AML-193 (cell line): ENCODE measurements at regions not wholly inside any gene's neighbourhood (a gene's known extent, or its start where the extent isn't known, plus 50 kb on each side); places are given as distances from the start of the nearest gene placed in this dataset.

Experiments
- DNase-seq, 2 experiments: peaks; one replicate each; lab custom pipeline; 2025; lab: John Stamatoyannopoulos, UW

- no peak for DNase-seq
Measured at GRCh38 chr9:103625161-103625804, 468.8 kb upstream of the SMC2 start.

GRCh38 chr9:103627731-103628130, 466.4 kb upstream of the SMC2 start:
- DNase-seq, result no peak

- DNase-seq, result no peak
Measured at GRCh38 chr9:103649086-103649485, 445.0 kb upstream of the SMC2 start.

- no peak for DNase-seq
Measured at GRCh38 chr9:103658156-103658555, 436.0 kb upstream of the SMC2 start.

GRCh38 chr9:103660830-103661229, 433.3 kb upstream of the SMC2 start:
- no peak for DNase-seq

GRCh38 chr9:103661663-103662062, 432.4 kb upstream of the SMC2 start:
- DNase-seq, result no peak

GRCh38 chr9:103669296-103669695, 424.8 kb upstream of the SMC2 start:
- no peak for DNase-seq

GRCh38 chr9:103674271-103674670, 419.8 kb upstream of the SMC2 start:
- no peak for DNase-seq

GRCh38 chr9:103680581-103680980, 413.5 kb upstream of the SMC2 start:
- no peak for DNase-seq

- DNase-seq, result no peak
Measured at GRCh38 chr9:103681435-103681834, 412.7 kb upstream of the SMC2 start.

- DNase-seq, result no peak
Measured at GRCh38 chr9:103700195-103700962, 393.7 kb upstream of the SMC2 start.

- DNase-seq, result no peak
Measured at GRCh38 chr9:103702572-103702971, 391.5 kb upstream of the SMC2 start.

GRCh38 chr9:103707181-103707580, 386.9 kb upstream of the SMC2 start:
- DNase-seq, result no peak

GRCh38 chr9:103709366-103709765, 384.7 kb upstream of the SMC2 start:
- DNase-seq, result no peak

- no peak for DNase-seq
Measured at GRCh38 chr9:103713631-103714030, 380.5 kb upstream of the SMC2 start.

GRCh38 chr9:103714992-103715391, 379.1 kb upstream of the SMC2 start:
- DNase-seq, result no peak

- no peak for DNase-seq
Measured at GRCh38 chr9:103721056-103721455, 373.1 kb upstream of the SMC2 start.

- DNase-seq, result no peak
Measured at GRCh38 chr9:103730866-103731265, 363.2 kb upstream of the SMC2 start.

- DNase-seq, result no peak
Measured at GRCh38 chr9:103731541-103731940, 362.6 kb upstream of the SMC2 start.

- no peak for DNase-seq
Measured at GRCh38 chr9:103734471-103734870, 359.6 kb upstream of the SMC2 start.

- no peak for DNase-seq
Measured at GRCh38 chr9:103755441-103755840, 338.7 kb upstream of the SMC2 start.

GRCh38 chr9:103755986-103756385, 338.1 kb upstream of the SMC2 start:
- no peak for DNase-seq

GRCh38 chr9:103757062-103757461, 337.0 kb upstream of the SMC2 start:
- DNase-seq, result no peak

GRCh38 chr9:103761466-103761865, 332.6 kb upstream of the SMC2 start:
- DNase-seq, result no peak
